ENCODE measurements at regions not wholly inside any gene's neighbourhood (a gene's known extent, or its start where the extent isn't known, plus 50 kb on each side); places are given as distances from the start of the nearest gene placed in this dataset.

DNA sequence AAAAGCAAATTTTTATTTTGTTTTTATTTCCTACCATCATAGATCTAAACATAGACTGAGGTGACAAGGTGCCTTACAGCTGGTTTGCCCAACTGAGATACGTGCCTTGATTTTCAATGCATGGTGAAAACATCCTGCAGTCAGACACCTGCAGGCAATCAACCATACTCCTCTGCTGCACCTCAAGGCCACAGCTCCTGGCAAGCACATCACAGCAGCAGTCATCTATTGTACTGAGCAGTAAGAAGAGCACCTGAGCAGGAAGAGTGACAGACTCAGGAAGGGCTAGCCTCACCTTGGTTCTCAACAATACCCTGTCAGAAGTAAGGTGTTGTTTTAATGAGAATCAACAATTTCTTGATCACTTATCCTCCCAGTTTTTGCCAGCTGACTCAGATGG is 1206.8 kb upstream of the NRXN1 start:
- no peak overlapping the region for H3K4me2 ChIP-seq (ENCODE audit: control insufficient read depth, extremely low read depth, insufficient read depth, low read depth, low read length)
- dilution Hi-C loops (cut with MboI; ENCODE audit: extremely low pct_ligation_motif_present, low sequenced_read_pairs), result no loop called here
- no peaks in the 10 kb centered on the region for H3K27me3 ChIP-seq (ENCODE audit: control insufficient read depth, extremely low read depth, insufficient read depth, low read length)
- DNase-seq (ENCODE audit: low read depth, low spot score) (no peak), FAIRE-seq (no peak)
- H3K4me3 ChIP-seq (ENCODE audit: control insufficient read depth in 2 of 3, extremely low read depth in 1 of 3, insufficient read depth in 2 of 3, low read depth in 1 of 3, low read length in 3 of 3), result no peak overlapping the region
- no peaks in the 10 kb centered on the region for H3K9me1 ChIP-seq (ENCODE audit: control insufficient read depth, extremely low read depth, insufficient read depth, low read length)
- no peaks in the 10 kb centered on the region for H3K9me3 ChIP-seq (ENCODE audit: control insufficient read depth, low read depth, low read length)
- no peaks in the 10 kb centered on the region for H3K4me1 ChIP-seq (ENCODE audit: control insufficient read depth, extremely low read depth, insufficient read depth, low read length)
- H4K20me1 ChIP-seq (ENCODE audit: control insufficient read depth, extremely low read depth, insufficient read depth, low read length), result no peaks in the 10 kb centered on the region
- no peak overlapping the region for H3K27ac ChIP-seq (ENCODE audit: control insufficient read depth, insufficient read depth, low read length)
- H2AFZ ChIP-seq (ENCODE audit: control insufficient read depth, low read length), result no peak overlapping the region
- no peak overlapping the region for H3K9ac ChIP-seq (ENCODE audit: control insufficient read depth, extremely low read depth, insufficient read depth, low read length)
- no peaks in the 10 kb centered on the region for H3K36me3 ChIP-seq (ENCODE audit: control insufficient read depth in 2 of 2, extremely low read depth in 1 of 2, insufficient read depth in 2 of 2, low read length in 2 of 2)
- no peaks in the 10 kb centered on the region for H3K79me2 ChIP-seq (ENCODE audit: control insufficient read depth, insufficient read depth, low read length)
- no peak for TF ChIP-seq EZH2 (IDR thresholded peaks at IDR 0.05; ENCODE audit: low read length)
- TF ChIP-seq, protein P1, sequence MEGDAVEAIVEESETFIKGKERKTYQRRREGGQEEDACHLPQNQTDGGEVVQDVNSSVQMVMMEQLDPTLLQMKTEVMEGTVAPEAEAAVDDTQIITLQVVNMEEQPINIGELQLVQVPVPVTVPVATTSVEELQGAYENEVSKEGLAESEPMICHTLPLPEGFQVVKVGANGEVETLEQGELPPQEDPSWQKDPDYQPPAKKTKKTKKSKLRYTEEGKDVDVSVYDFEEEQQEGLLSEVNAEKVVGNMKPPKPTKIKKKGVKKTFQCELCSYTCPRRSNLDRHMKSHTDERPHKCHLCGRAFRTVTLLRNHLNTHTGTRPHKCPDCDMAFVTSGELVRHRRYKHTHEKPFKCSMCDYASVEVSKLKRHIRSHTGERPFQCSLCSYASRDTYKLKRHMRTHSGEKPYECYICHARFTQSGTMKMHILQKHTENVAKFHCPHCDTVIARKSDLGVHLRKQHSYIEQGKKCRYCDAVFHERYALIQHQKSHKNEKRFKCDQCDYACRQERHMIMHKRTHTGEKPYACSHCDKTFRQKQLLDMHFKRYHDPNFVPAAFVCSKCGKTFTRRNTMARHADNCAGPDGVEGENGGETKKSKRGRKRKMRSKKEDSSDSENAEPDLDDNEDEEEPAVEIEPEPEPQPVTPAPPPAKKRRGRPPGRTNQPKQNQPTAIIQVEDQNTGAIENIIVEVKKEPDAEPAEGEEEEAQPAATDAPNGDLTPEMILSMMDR (optimal IDR thresholded peaks at IDR 0.05 in 1 of 3, IDR thresholded peaks at IDR 0.05 in 1 of 3, conservative IDR thresholded peaks at IDR 0.05 in 1 of 3; ENCODE audit: extremely low read depth in 1 of 3, insufficient read depth in 2 of 3, low read length in 3 of 3), result no peak

DNA sequence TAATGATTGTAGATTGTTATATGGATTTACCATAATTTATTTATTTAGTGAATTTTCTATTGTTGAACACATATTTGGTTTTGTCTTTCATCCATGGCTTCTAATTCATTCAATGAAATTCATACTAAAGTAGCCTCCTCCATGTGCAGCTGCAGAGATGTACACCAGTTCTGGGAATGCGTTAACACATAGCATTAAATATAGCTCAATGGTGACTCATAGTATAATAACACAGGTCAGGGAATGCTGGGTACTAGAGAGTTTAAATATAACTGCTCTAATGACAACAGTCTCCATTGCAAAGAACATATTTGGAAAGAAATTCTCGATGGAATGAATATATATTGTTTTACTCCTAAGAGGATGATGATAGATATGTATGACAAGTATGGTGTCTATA is 1190.2 kb upstream of the NRXN1 start:
- no peaks in the 10 kb centered on the region for H3K36me3 ChIP-seq (ENCODE audit: control insufficient read depth in 2 of 2, extremely low read depth in 1 of 2, insufficient read depth in 2 of 2, low read length in 2 of 2)
- TF ChIP-seq, protein P1 (optimal IDR thresholded peaks at IDR 0.05 in 1 of 3, IDR thresholded peaks at IDR 0.05 in 1 of 3, conservative IDR thresholded peaks at IDR 0.05 in 1 of 3; ENCODE audit: extremely low read depth in 1 of 3, insufficient read depth in 2 of 3, low read length in 3 of 3), result no peak
- no peak for TF ChIP-seq EZH2 (IDR thresholded peaks at IDR 0.05; ENCODE audit: low read length)
- no peaks in the 10 kb centered on the region for H4K20me1 ChIP-seq (ENCODE audit: control insufficient read depth, extremely low read depth, insufficient read depth, low read length)
- no peaks in the 10 kb centered on the region for H3K79me2 ChIP-seq (ENCODE audit: control insufficient read depth, insufficient read depth, low read length)
- dilution Hi-C loops (cut with MboI; ENCODE audit: extremely low pct_ligation_motif_present, low sequenced_read_pairs), result no loop called here
- H3K4me3 ChIP-seq (ENCODE audit: control insufficient read depth in 2 of 3, extremely low read depth in 1 of 3, insufficient read depth in 2 of 3, low read depth in 1 of 3, low read length in 3 of 3), result no peak overlapping the region
- H2AFZ ChIP-seq (ENCODE audit: control insufficient read depth, low read length), result no peak overlapping the region
- no peak overlapping the region for H3K27ac ChIP-seq (ENCODE audit: control insufficient read depth, insufficient read depth, low read length)
- H3K4me2 ChIP-seq (ENCODE audit: control insufficient read depth, extremely low read depth, insufficient read depth, low read depth, low read length), result no peak overlapping the region
- H3K9me1 ChIP-seq (ENCODE audit: control insufficient read depth, extremely low read depth, insufficient read depth, low read length), result no peaks in the 10 kb centered on the region
- no peak overlapping the region for H3K9ac ChIP-seq (ENCODE audit: control insufficient read depth, extremely low read depth, insufficient read depth, low read length)
- FAIRE-seq, result no peak
- H3K9me3 ChIP-seq (ENCODE audit: control insufficient read depth, low read depth, low read length), result no peaks in the 10 kb centered on the region
- no peaks in the 10 kb centered on the region for H3K27me3 ChIP-seq (ENCODE audit: control insufficient read depth, extremely low read depth, insufficient read depth, low read length)
- H3K4me1 ChIP-seq (ENCODE audit: control insufficient read depth, extremely low read depth, insufficient read depth, low read length), result no peaks in the 10 kb centered on the region
- DNase-seq (ENCODE audit: low read depth, low spot score), result no peak
